DND-41 (cell line): ENCODE measurements at regions not wholly inside any gene's neighbourhood (a gene's known extent, or its start where the extent isn't known, plus 50 kb on each side); places are given as distances from the start of the nearest gene placed in this dataset.

Source experiments
- ATAC-seq: fragments of 200-7000 bp; cut with Tn5 transposase; 3 replicates; pipeline ENCODE4 v1.9.1; 2021; ENCODE audit warnings: low read depth; ENCODE audit not compliant: insufficient read depth
- DNase-seq: peaks from one replicate; pipeline ENCODE4 v3.0.0-alpha.2; 2020
- H2AFZ ChIP-seq: 2 replicates; pipeline ENCODE4 v1.6.0; 2012; ENCODE audit warnings: low read depth, low read length
- H3K27ac ChIP-seq: 2 replicates; pipeline ENCODE4 v1.5.1; 2012; ENCODE audit warnings: low read length, inconsistent platforms
- H3K27me3 ChIP-seq: fragments of 200-600 bp; sonication (generic); 2 replicates; pipeline ENCODE4 v1.6.0; 2012; ENCODE audit warnings: low read length, mild to moderate bottlenecking, inconsistent platforms; ENCODE audit not compliant: insufficient read depth, poor library complexity
- H3K36me3 ChIP-seq: 2 replicates; pipeline ENCODE4 v1.5.1; 2012; ENCODE audit warnings: low read length, inconsistent platforms; ENCODE audit not compliant: insufficient read depth
- H3K4me1 ChIP-seq: 2 replicates; pipeline ENCODE4 v1.5.1; 2012; ENCODE audit warnings: mild to moderate bottlenecking, low read length; ENCODE audit not compliant: insufficient read depth
- H3K4me2 ChIP-seq: 2 replicates; pipeline ENCODE4 v1.6.0; 2012; ENCODE audit warnings: mild to moderate bottlenecking, moderate library complexity, low read length, inconsistent platforms; ENCODE audit not compliant: insufficient read depth
- H3K4me3 ChIP-seq, 2 experiments: fragments of 200-600 bp in 1 of 2; shearing (Covaris generic) in 1 of 2; 2 replicates each; pipeline ENCODE4 v1.5.1; 2012 to 2016; ENCODE audit warnings: inconsistent platforms in 2 of 2, low read length in 2 of 2, mild to moderate bottlenecking in 2 of 2, low read depth in 1 of 2, moderate library complexity in 1 of 2
- H3K79me2 ChIP-seq: 2 replicates; pipeline ENCODE4 v1.6.0; 2012; ENCODE audit warnings: low read length, inconsistent platforms; ENCODE audit not compliant: insufficient read depth
- H3K9ac ChIP-seq: 2 replicates; pipeline ENCODE4 v1.6.0; 2012; ENCODE audit warnings: low read depth, mild to moderate bottlenecking, inconsistent platforms, low read length, moderate library complexity
- H3K9me3 ChIP-seq: 2 replicates; pipeline ENCODE4 v1.5.1; 2012; ENCODE audit warnings: low read length, moderate library complexity, mild to moderate bottlenecking, inconsistent platforms; ENCODE audit not compliant: insufficient read depth, severe bottlenecking
- H4K20me1 ChIP-seq: 2 replicates; pipeline ENCODE4 v1.6.0; 2012; ENCODE audit warnings: low read length; ENCODE audit not compliant: insufficient read depth
- CTCF ChIP-seq: IDR thresholded peaks from 2 replicates; pipeline ENCODE4 v1.5.1; 2012; ENCODE audit warnings: borderline replicate concordance, low read length, moderate library complexity, mild to moderate bottlenecking; ENCODE audit not compliant: poor library complexity, severe bottlenecking; ENCODE audit errors: extremely low read depth
- EZH2 ChIP-seq: IDR thresholded peaks from 3 replicates; pipeline ENCODE4 v1.6.1; 2012; ENCODE audit warnings: borderline replicate concordance, low read depth, mild to moderate bottlenecking, moderate library complexity, low read length, inconsistent platforms; ENCODE audit not compliant: severe bottlenecking

GRCh38 chr18:41060967-41061366, 894.1 kb upstream of the PIK3C3 start:
- Histone ChIP-seq H3K4me3 (no peak overlapping the region), H4K20me1 (no peaks in the 10 kb centered on the region), H2AFZ (no peak overlapping the region), H3K27ac (no peak overlapping the region), H3K9ac (no peak overlapping the region), H3K36me3 (no peaks in the 10 kb centered on the region), H3K79me2 (no peaks in the 10 kb centered on the region), H3K4me1 (no peaks in the 10 kb centered on the region), H3K4me2 (no peak overlapping the region), H3K9me3 (no peaks in the 10 kb centered on the region), H3K27me3 (no peaks in the 10 kb centered on the region)
- DNase-seq (no peak), ATAC-seq (no peak)
- TF ChIP-seq CTCF, result no peak
- no peak for TF ChIP-seq EZH2

GRCh38 chr18:41059126-41059415, 896.0 kb upstream of the PIK3C3 start:
- no peaks in the 10 kb centered on the region for H3K79me2 ChIP-seq
- DNase-seq (no peak), ATAC-seq (no peak)
- H3K27ac ChIP-seq, result no peak overlapping the region
- H3K36me3 ChIP-seq, result no peaks in the 10 kb centered on the region
- no peaks in the 10 kb centered on the region for H3K27me3 ChIP-seq
- no peak overlapping the region for H3K9ac ChIP-seq
- no peaks in the 10 kb centered on the region for H3K4me1 ChIP-seq
- H4K20me1 ChIP-seq, result no peaks in the 10 kb centered on the region
- H2AFZ ChIP-seq, result no peak overlapping the region
- H3K4me2 ChIP-seq, result no peak overlapping the region
- no peak overlapping the region for H3K4me3 ChIP-seq
- no peak for TF ChIP-seq CTCF
- no peak for TF ChIP-seq EZH2
- no peaks in the 10 kb centered on the region for H3K9me3 ChIP-seq

- H3K4me2 ChIP-seq, result no peak overlapping the region
- H2AFZ ChIP-seq, result no peak overlapping the region
- H3K9me3 ChIP-seq, result no peaks in the 10 kb centered on the region
- H3K36me3 ChIP-seq, result no peaks in the 10 kb centered on the region
- no peaks in the 10 kb centered on the region for H3K4me1 ChIP-seq
- no peak for DNase-seq
- no peak for ATAC-seq
- H3K79me2 ChIP-seq, result no peaks in the 10 kb centered on the region
- no peaks in the 10 kb centered on the region for H3K27me3 ChIP-seq
- H4K20me1 ChIP-seq, result no peaks in the 10 kb centered on the region
- TF ChIP-seq EZH2 (no peak), CTCF (no peak)
- no peak overlapping the region for H3K27ac ChIP-seq
- no peak overlapping the region for H3K4me3 ChIP-seq
- no peak overlapping the region for H3K9ac ChIP-seq
These were observed 896.5 kb upstream of the PIK3C3 start for GRCh38 chr18:41058351-41059125.
